GM21528 (cell line): ENCODE measurements at regions not wholly inside any gene's neighbourhood (a gene's known extent, or its start where the extent isn't known, plus 50 kb on each side); places are given as distances from the start of the nearest gene placed in this dataset.
"Not testable (repeated sequence)": the region's sequence is repeated elsewhere in the genome, so short reads cannot be mapped to it uniquely, and the experiment has no call there.

ENCODE experiments used
- ATAC-seq: cut with Tn5 transposase; IDR thresholded peaks from one replicate; pipeline ENCODE4 v1.9.1; 2021; ENCODE audit warnings: mild to moderate bottlenecking, moderate library complexity; ENCODE audit not compliant: unreplicated experiment, low FRiP score

DNA sequence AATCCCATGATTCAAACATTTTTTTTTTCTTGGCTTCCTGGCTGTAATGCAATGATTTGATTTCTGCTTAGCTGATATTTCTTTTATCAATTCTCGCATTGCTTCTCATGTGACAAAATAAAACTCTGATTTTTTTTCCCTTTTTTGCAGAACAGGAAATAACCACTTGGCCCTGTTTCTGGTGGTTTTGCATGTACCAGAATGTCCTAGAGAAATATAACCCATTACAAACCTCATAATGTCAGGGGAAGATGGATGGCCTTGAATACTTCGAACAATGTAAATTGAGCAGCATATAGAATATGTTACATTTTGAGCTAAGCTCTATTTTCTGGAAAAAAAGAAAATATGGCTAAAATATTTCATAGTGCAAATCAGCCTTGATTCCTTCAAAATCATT, 275.6 kb downstream of the RAP2B start:
- ATAC-seq: no peak

GRCh38 chr3:153438271-153438670, 276.2 kb downstream of the RAP2B start:
- ATAC-seq: no peak

GRCh38 chr3:153439780-153440179, 277.8 kb downstream of the RAP2B start:
- no peak for ATAC-seq

GRCh38 chr3:153440311-153440710, 278.3 kb downstream of the RAP2B start:
- ATAC-seq: no peak

- ATAC-seq: no peak
Observed at GRCh38 chr3:153442386-153442785, 280.4 kb downstream of the RAP2B start.

DNA sequence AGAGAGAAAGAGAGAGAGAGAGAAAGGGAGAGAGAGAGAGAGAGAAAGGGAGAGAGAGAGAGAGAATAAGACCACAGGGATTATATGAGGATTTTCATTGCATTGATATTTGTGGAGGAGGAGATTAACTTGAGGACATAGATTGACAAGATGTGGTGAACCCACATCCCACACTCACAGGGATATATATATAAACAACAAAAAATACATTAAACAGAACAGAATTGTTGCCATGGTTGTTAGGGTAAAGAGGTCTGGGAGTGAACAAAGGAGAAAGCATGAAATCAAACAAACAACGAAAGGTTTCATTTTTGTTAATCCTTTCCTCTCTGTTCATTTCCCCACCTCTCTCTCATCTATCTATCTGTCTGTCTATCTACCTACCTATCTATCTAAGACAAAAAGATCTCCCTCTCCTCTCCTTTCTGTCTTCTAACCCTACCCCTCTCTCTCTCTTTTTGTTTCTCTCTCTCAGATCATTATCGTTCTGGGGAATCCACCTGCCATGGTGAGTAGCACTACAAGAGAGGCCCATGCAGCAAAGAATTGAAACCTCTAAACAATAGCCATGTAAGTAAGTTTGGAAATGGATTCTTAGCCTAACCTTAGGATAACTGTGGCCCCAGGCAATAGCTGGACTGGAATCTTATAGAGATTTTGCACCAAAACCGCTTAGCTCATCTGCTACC, 280.9 kb downstream of the RAP2B start:
- ATAC-seq: no peak

DNA sequence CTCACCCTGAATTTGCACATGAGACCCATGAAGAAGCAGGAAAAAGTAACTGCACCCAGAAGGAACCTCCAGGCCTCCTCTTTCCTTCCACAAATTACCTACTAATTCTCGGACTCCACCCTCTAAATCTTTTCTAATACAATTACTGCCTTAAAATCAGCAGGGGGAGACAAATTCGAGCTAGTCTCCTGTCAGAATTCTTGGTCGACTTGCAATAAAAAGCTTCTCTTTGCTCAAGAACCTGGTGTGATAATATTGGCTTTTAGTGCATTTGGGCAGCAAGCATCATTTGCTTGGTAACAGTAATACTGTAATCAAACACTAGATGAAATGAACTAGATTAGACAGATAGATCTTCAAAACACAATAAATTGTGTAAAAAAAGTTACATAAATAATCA, 281.9 kb downstream of the RAP2B start:
- no peak for ATAC-seq

- no peak for ATAC-seq
Observed at GRCh38 chr3:153445817-153446216, 283.8 kb downstream of the RAP2B start.

GRCh38 chr3:153448151-153448829, 286.3 kb downstream of the RAP2B start:
- ATAC-seq: no peak

DNA sequence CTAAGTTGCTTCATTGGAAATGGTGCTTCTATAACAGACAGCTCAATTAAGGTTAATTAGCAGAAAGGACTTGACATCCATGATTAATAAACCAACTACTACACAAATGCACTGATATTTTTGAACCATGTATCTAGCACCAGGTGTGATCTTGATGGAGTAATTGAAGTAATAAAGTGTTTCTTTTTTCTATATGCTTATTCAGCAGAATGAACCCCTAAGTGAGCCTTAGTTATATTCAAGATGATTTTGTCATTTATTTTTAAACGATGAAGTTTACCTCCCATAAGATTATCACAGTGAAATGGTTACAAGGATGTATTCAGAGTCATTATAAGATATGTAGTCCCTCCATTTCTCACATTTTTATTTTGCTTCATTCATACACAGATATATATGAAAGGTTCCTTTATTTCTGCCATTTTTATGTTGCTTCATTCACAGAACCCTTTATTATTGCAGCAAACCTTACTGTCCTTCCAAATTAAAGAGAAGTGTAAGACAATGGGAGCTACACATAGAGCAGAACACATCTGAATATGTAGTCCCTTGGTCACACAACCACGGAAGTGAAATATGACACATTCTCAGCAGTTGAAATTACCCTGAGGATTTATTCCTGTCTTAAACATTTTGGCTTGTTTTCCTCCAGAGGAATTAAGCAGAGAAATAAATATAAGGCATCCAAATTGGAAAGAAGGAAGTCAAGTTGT, 295.0 kb downstream of the RAP2B start:
- no peak for ATAC-seq

DNA sequence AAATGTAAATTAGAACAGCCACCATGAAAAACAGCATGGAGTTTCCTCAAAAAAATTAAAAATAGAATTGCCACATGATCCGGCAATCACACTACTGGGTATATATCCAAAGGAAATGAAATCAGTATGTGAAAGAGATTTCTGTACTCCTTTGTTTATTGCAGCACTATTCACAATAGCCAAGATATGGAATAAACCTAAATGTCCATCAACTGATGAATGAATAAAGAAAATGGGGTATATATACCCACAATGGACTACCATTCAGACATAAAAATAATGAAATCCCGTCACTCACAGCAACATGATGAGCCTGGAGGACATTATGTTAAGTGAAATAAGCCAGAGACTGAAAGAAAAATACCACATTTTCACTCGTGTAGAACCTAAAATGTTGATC, 296.9 kb downstream of the RAP2B start:
- no peak for ATAC-seq

DNA sequence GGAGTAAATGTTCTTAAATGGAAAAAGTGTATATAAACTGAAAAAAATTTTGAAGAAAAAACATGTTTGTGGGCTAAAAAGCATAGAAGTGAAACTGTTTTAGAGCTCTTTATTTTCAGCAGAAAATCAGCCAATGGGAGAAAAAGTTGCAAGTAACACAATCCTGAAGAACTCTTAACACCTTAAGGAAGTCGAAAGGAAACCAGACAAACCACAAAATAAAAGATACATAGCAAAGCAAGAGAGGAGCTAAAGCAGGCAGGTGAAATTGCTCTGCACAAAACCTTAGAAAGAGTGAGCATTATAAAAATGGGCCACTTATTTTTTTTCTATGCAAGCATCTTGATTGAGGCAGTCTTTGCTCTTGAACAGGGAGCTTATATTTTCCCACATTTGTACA, 300.5 kb downstream of the RAP2B start:
- no peak for ATAC-seq

GRCh38 chr3:153463895-153464294, 301.9 kb downstream of the RAP2B start:
- ATAC-seq: peak; percentile 87

- ATAC-seq: no peak
Observed at GRCh38 chr3:153469162-153469561, 307.1 kb downstream of the RAP2B start.

DNA sequence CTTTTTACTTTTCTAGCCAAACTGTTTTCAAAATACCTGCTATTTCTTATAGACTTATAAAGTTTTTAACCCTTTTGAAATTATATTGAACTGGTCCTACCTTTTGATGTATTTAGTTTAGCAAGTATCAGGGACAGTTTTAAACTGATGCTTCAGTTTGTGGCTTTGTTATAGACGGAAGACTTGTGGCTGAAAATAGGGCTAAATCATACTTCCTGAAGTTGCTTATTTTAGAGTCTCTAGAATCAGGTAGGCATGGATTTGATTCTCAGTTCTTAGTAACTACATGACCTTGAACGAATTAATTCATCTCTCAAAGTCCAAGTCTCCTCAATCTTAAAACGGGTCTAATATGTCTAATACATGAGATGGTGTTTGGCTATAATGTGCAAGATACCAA, 322.8 kb downstream of the RAP2B start:
- no peak for ATAC-seq

DNA sequence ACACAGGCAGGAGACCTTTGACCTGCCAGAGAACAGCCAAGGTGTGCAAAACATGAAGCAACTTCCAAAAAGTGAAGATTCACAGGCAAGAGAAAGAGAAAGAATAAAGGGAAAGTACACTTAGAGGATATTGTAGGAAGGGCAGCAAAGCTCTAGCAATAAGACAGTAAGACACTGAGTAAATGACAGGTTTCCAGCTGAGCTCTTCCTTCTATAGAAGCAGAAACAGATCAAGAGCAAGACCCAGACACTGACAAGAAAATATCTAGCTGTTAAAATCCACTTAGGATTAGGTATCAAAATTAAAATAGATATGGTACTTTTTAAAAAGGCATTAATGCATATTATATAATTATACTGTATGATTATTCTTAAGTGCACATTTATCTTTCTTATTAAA, 333.4 kb downstream of the RAP2B start:
- ATAC-seq: no peak

DNA sequence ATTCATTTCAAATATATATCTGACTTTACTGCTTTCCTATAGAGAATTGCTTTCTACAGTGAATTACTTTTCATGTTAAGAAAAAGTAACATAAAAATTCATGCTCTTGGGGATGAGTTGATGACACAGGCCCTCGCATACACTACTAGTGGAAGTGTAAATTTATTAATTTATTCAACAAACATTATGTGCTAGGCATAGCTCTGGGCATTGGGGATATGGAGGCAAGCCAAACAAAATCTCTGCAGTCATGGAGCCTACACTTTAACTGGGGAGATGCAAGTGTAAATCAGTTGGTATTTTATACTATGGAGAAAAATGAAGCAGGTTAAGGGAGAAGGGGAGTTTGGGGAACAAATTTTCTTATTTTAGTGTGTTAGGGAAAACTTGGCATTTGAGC, 340.7 kb downstream of the RAP2B start:
- no peak for ATAC-seq

DNA sequence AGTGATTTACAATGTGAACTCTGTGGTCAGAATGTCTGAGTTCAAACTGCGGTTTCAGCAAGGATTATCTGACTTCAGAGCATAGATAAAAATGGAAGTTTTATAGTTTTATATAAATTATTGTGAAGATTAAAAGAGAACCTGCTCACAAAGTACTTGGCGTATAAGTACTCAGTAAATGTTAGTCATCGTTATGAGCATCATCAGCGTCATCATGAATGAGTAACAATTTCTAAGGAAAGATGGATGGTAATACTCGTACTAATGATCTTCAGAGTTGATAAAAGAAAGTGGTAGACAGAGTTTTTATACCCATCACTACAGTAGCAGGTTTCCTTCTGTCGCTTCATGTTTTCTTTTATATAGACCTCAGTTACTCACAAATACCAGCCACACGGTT, 341.8 kb downstream of the RAP2B start:
- ATAC-seq: no peak

DNA sequence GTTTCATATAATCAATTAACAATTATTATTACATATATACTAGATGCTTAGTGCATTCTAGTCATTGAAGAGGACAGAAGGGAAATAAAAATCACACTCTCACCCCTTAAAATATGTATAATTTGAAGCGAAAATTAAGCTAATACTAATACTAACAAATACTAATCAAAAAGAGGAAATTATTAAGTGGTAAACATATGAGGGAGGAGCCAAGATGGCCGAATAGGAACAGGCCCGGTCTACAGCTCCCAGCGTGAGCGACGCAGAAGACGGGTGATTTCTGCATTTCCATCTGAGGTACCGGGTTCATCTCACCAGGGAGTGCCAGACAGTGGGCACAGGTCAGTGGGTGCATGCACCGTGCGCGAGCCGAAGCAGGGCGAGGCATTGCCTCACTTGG, 344.2 kb downstream of the RAP2B start:
- not testable (repeated sequence) for ATAC-seq

- not testable (repeated sequence) for ATAC-seq
Observed at GRCh38 chr3:153506686-153507085, 344.7 kb downstream of the RAP2B start.

DNA sequence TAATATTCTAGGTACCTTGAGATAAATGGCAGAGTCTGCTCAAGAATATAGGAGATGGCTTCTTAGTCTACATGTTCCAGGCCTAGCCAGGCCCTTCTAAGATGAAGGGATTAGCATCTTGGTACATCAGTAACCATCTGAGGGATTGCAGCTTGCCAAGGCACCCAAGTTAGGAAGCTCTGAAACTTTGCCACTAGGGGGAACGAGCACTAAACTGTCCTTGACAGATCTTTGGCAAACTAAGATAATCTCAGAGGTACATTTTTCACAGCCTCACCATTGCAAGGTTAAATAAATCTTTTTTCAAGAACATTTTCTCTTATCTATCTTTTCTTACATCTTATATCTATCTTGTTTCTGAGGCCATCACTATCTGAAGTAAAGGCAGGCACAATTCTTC, 351.2 kb downstream of the RAP2B start:
- ATAC-seq: no peak

GRCh38 chr3:153528473-153528872, 366.4 kb downstream of the RAP2B start:
- ATAC-seq: no peak
